OCI-LY3 (cell line): ENCODE measurements at regions not wholly inside any gene's neighbourhood (a gene's known extent, or its start where the extent isn't known, plus 50 kb on each side); places are given as distances from the start of the nearest gene placed in this dataset.
"Not testable (repeated sequence)": the region's sequence is repeated elsewhere in the genome, so short reads cannot be mapped to it uniquely, and the experiment has no call there.

Source experiments
- H2AFZ ChIP-seq: fragments of 200-600, 300-600 bp; shearing (Covaris generic); 2 replicates; pipeline ENCODE4 v1.6.0; 2014; ENCODE audit warnings: antibody characterized with exemption, low read depth, low read length
- H3K27ac ChIP-seq: fragments of 200-600, 300-600 bp; sonication (generic); 2 replicates; pipeline ENCODE4 v1.5.1; 2014; ENCODE audit warnings: mild to moderate bottlenecking, low read length, moderate library complexity, mixed read lengths
- H3K27me3 ChIP-seq: fragments of 200-600, 300-600 bp; sonication (generic); 2 replicates; pipeline ENCODE4 v1.6.1; 2014; ENCODE audit warnings: low read depth, low read length, mixed read lengths
- H3K36me3 ChIP-seq: fragments of 200-600, 300-600 bp; sonication (generic); replicated peaks from 2 replicates; pipeline ENCODE3; 2014; ENCODE audit warnings: low read depth, low read length, mixed read lengths
- H3K4me1 ChIP-seq: fragments of 300-600, 200-600 bp; sonication (generic); 2 replicates; pipeline ENCODE4 v1.6.1; 2014; ENCODE audit warnings: low read length, mixed read lengths
- H3K4me2 ChIP-seq: fragments of 200-600, 300-600 bp; sonication (generic); 2 replicates; pipeline ENCODE4 v1.6.1; 2014; ENCODE audit warnings: low read length, mixed read lengths
- H3K4me3 ChIP-seq: fragments of 300-600, 200-600 bp; sonication (generic); 2 replicates; pipeline ENCODE4 v1.5.1; 2014; ENCODE audit warnings: antibody characterized with exemption, mild to moderate bottlenecking, low read length, moderate library complexity
- H3K79me2 ChIP-seq: fragments of 300-600, 200-600 bp; shearing (Covaris generic); 2 replicates; pipeline ENCODE4 v1.6.1; 2014; ENCODE audit warnings: mild to moderate bottlenecking, low read length, mixed read lengths
- H3K9ac ChIP-seq: fragments of 300-600, 200-600 bp; shearing (Covaris generic); 2 replicates; pipeline ENCODE4 v1.6.0; 2014; ENCODE audit warnings: mild to moderate bottlenecking, low read length, moderate library complexity
- H3K9me3 ChIP-seq: fragments of 200-600, 300-600 bp; shearing (Covaris generic); 2 replicates; pipeline ENCODE4 v1.6.1; 2014; ENCODE audit warnings: low read length, mixed read lengths; ENCODE audit not compliant: insufficient read depth
- H4K20me1 ChIP-seq: fragments of 200-600, 300-600 bp; sonication (generic); 2 replicates; pipeline ENCODE4 v1.6.1; 2016; ENCODE audit warnings: low read length, mixed read lengths; ENCODE audit not compliant: insufficient read depth
- EZH2phosphoT487 ChIP-seq: fragments of 200-600 bp; shearing (Covaris generic); IDR thresholded peaks from 2 replicates; pipeline ENCODE4 v1.6.1; 2018; ENCODE audit warnings: antibody characterized with exemption, mixed run types, low read depth
- TF ChIP-seq, protein P1 (sequence below): fragments of 200-600, 300-600 bp; sonication (generic); IDR thresholded peaks from 2 replicates; pipeline ENCODE4 v1.5.1; 2014; ENCODE audit warnings: antibody characterized with exemption, low read length, low read depth

- Histone ChIP-seq H3K9me3 (no peaks in the 10 kb centered on the region), H3K36me3 (no peaks in the 10 kb centered on the region), H3K79me2 (no peaks in the 10 kb centered on the region), H4K20me1 (no peaks in the 10 kb centered on the region), H3K4me2 (no peak overlapping the region), H3K27me3 (no peaks in the 10 kb centered on the region), H3K4me1 (peaks cover 11% of the 10 kb centered on the region; the same call in 1 of the 2 replicates), H3K9ac (no peak overlapping the region), H3K27ac (no peak overlapping the region), H2AFZ (no peak overlapping the region), H3K4me3 (no peak overlapping the region)
- TF ChIP-seq, protein P1, sequence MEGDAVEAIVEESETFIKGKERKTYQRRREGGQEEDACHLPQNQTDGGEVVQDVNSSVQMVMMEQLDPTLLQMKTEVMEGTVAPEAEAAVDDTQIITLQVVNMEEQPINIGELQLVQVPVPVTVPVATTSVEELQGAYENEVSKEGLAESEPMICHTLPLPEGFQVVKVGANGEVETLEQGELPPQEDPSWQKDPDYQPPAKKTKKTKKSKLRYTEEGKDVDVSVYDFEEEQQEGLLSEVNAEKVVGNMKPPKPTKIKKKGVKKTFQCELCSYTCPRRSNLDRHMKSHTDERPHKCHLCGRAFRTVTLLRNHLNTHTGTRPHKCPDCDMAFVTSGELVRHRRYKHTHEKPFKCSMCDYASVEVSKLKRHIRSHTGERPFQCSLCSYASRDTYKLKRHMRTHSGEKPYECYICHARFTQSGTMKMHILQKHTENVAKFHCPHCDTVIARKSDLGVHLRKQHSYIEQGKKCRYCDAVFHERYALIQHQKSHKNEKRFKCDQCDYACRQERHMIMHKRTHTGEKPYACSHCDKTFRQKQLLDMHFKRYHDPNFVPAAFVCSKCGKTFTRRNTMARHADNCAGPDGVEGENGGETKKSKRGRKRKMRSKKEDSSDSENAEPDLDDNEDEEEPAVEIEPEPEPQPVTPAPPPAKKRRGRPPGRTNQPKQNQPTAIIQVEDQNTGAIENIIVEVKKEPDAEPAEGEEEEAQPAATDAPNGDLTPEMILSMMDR: no peak
- no peak for TF ChIP-seq EZH2phosphoT487
Observed at GRCh38 chr5:9818340-9818845, 188.2 kb upstream of the TAS2R1 start.

- H3K4me1 ChIP-seq: peaks cover 11% of the 10 kb centered on the region; the same call in 1 of the 2 replicates
- no peak for TF ChIP-seq EZH2phosphoT487
- TF ChIP-seq, protein P1: no peak
- no peak overlapping the region for H3K27ac ChIP-seq
- no peaks in the 10 kb centered on the region for H3K36me3 ChIP-seq
- no peaks in the 10 kb centered on the region for H3K27me3 ChIP-seq
- H3K4me3 ChIP-seq: no peak overlapping the region
- no peak overlapping the region for H2AFZ ChIP-seq
- no peaks in the 10 kb centered on the region for H4K20me1 ChIP-seq
- H3K79me2 ChIP-seq: no peaks in the 10 kb centered on the region
- no peak overlapping the region for H3K9ac ChIP-seq
- no peaks in the 10 kb centered on the region for H3K9me3 ChIP-seq
- no peak overlapping the region for H3K4me2 ChIP-seq
Observed at GRCh38 chr5:9817819-9818218, 187.7 kb upstream of the TAS2R1 start.

DNA sequence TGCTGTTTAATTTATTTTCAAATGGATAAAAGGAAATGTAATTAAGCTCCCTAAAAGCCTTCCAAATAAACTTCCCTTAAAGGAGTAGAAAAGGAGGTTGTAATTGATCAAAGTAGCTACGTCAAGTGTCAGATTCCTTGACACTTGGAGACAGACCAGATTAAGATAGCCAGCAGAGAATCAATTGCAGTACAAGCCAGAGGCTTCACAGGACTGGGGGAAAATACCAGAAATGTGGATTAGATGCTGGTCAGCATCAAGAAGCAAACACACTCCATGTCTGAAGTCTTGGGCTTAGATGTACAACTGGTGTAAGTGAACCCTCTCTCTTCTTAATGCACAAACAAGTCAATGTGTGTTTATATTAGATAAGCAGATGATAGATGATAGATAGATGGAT, 184.9 kb upstream of the TAS2R1 start:
- H3K4me3 ChIP-seq: no peak overlapping the region
- H3K27ac ChIP-seq: no peak overlapping the region
- no peak overlapping the region for H3K9ac ChIP-seq
- H3K9me3 ChIP-seq: no peaks in the 10 kb centered on the region
- no peaks in the 10 kb centered on the region for H3K79me2 ChIP-seq
- no peaks in the 10 kb centered on the region for H3K36me3 ChIP-seq
- TF ChIP-seq, protein P1: no peak
- TF ChIP-seq EZH2phosphoT487: no peak
- H2AFZ ChIP-seq: no peak overlapping the region
- H3K27me3 ChIP-seq: no peaks in the 10 kb centered on the region
- H4K20me1 ChIP-seq: no peaks in the 10 kb centered on the region
- H3K4me2 ChIP-seq: no peak overlapping the region
- no peaks in the 10 kb centered on the region for H3K4me1 ChIP-seq

- Histone ChIP-seq H3K4me2 (no peak overlapping the region), H3K27me3 (no peaks in the 10 kb centered on the region), H3K36me3 (no peaks in the 10 kb centered on the region), H3K4me1 (no peaks in the 10 kb centered on the region), H3K9ac (no peak overlapping the region), H3K79me2 (no peaks in the 10 kb centered on the region), H3K4me3 (no peak overlapping the region), H2AFZ (no peak overlapping the region), H3K9me3 (no peaks in the 10 kb centered on the region), H4K20me1 (no peaks in the 10 kb centered on the region), H3K27ac (no peak overlapping the region)
- no peak for TF ChIP-seq EZH2phosphoT487
- TF ChIP-seq, protein P1: no peak
Observed at GRCh38 chr5:9813305-9813704, 183.2 kb upstream of the TAS2R1 start.

GRCh38 chr5:9807366-9807765, 177.2 kb upstream of the TAS2R1 start:
- H3K4me1 ChIP-seq, H3K4me3 ChIP-seq, H3K9me3 ChIP-seq, H3K4me2 ChIP-seq, H3K79me2 ChIP-seq, H3K36me3 ChIP-seq, H3K9ac ChIP-seq, H2AFZ ChIP-seq, H3K27ac ChIP-seq, H3K27me3 ChIP-seq, H4K20me1 ChIP-seq: not testable (repeated sequence)
